ENCODE measurements at regions not wholly inside any gene's neighbourhood (a gene's known extent, or its start where the extent isn't known, plus 50 kb on each side); places are given as distances from the start of the nearest gene placed in this dataset.

- no peak for DNase-seq (ENCODE audit: low spot score)
- H3K9me3 ChIP-seq (ENCODE audit: low read depth, low read length, poor library complexity, severe bottlenecking), result no peaks in the 10 kb centered on the region
- no peaks in the 10 kb centered on the region for H3K27me3 ChIP-seq (replicated peaks; ENCODE audit: insufficient read depth, low read depth, low read length, poor library complexity)
- CTCF ChIA-PET, result no interaction called here
- TF ChIP-seq CTCF (conservative IDR thresholded peaks at IDR 0.05; ENCODE audit: low read depth, low read length), result no peak
- TF ChIP-seq EZH2 (IDR thresholded peaks at IDR 0.05; ENCODE audit: borderline replicate concordance, low read depth, low read length, poor library complexity, severe bottlenecking), result no peak
- intact Hi-C loops (cut with micrococcal nuclease; ENCODE audit: unreplicated experiment), result no loop called here
- no peak overlapping the region for H3K27ac ChIP-seq (ENCODE audit: low read depth, low read length, poor library complexity, severe bottlenecking)
- no peak overlapping the region for H3K4me3 ChIP-seq (ENCODE audit: low read depth, low read length, poor library complexity, severe bottlenecking)
- POLR2A ChIA-PET (ENCODE audit: low non-redundant PET), result interaction anchor here (0.5 kb wide), 1 partner anchor 265 kb away, joined by 5 read pairs; no protein-coding TSS in a partner anchor
- no peaks in the 10 kb centered on the region for H3K4me1 ChIP-seq (ENCODE audit: insufficient read depth, low read length, poor library complexity, severe bottlenecking)
- no TSS peak for BruUV-seq (replicated peaks)
- H3K36me3 ChIP-seq (ENCODE audit: insufficient read depth, low read length, poor library complexity, severe bottlenecking), result no peaks in the 10 kb centered on the region
Measured at GRCh38 chr1:87615491-87615890, 286.8 kb downstream of the LMO4 start.

GRCh38 chr1:87615901-87616300, 287.2 kb downstream of the LMO4 start:
- H3K4me3 ChIP-seq (ENCODE audit: low read depth, low read length, poor library complexity, severe bottlenecking), result no peak overlapping the region
- H3K27me3 ChIP-seq (replicated peaks; ENCODE audit: insufficient read depth, low read depth, low read length, poor library complexity), result no peaks in the 10 kb centered on the region
- POLR2A ChIA-PET (ENCODE audit: low non-redundant PET), result no interaction called here
- DNase-seq (ENCODE audit: low spot score), result no peak
- H3K9me3 ChIP-seq (ENCODE audit: low read depth, low read length, poor library complexity, severe bottlenecking), result no peaks in the 10 kb centered on the region
- no peak overlapping the region for H3K27ac ChIP-seq (ENCODE audit: low read depth, low read length, poor library complexity, severe bottlenecking)
- CTCF ChIA-PET, result no interaction called here
- no TSS peak for BruUV-seq (replicated peaks)
- TF ChIP-seq EZH2 (IDR thresholded peaks at IDR 0.05; ENCODE audit: borderline replicate concordance, low read depth, low read length, poor library complexity, severe bottlenecking), result no peak
- TF ChIP-seq CTCF (conservative IDR thresholded peaks at IDR 0.05; ENCODE audit: low read depth, low read length), result no peak
- intact Hi-C loops (cut with micrococcal nuclease; ENCODE audit: unreplicated experiment), result no loop called here
- no peaks in the 10 kb centered on the region for H3K4me1 ChIP-seq (ENCODE audit: insufficient read depth, low read length, poor library complexity, severe bottlenecking)
- no peaks in the 10 kb centered on the region for H3K36me3 ChIP-seq (ENCODE audit: insufficient read depth, low read length, poor library complexity, severe bottlenecking)

- POLR2A ChIA-PET (ENCODE audit: low non-redundant PET), result no interaction called here
- no peaks in the 10 kb centered on the region for H3K27me3 ChIP-seq (replicated peaks; ENCODE audit: insufficient read depth, low read depth, low read length, poor library complexity)
- TF ChIP-seq EZH2 (IDR thresholded peaks at IDR 0.05; ENCODE audit: borderline replicate concordance, low read depth, low read length, poor library complexity, severe bottlenecking) (no peak), CTCF (conservative IDR thresholded peaks at IDR 0.05; ENCODE audit: low read depth, low read length) (no peak)
Measured at GRCh38 chr1:87620807-87621206, 292.1 kb downstream of the LMO4 start.

More at GRCh38 chr1:87620807-87621206, 292.1 kb downstream of the LMO4 start:
- BruUV-seq (replicated peaks), result no TSS peak
- H3K36me3 ChIP-seq (ENCODE audit: insufficient read depth, low read length, poor library complexity, severe bottlenecking), result no peaks in the 10 kb centered on the region
- no peaks in the 10 kb centered on the region for H3K4me1 ChIP-seq (ENCODE audit: insufficient read depth, low read length, poor library complexity, severe bottlenecking)
- no peak overlapping the region for H3K4me3 ChIP-seq (ENCODE audit: low read depth, low read length, poor library complexity, severe bottlenecking)
- CTCF ChIA-PET, result no interaction called here
- no peak overlapping the region for H3K27ac ChIP-seq (ENCODE audit: low read depth, low read length, poor library complexity, severe bottlenecking)
- no peaks in the 10 kb centered on the region for H3K9me3 ChIP-seq (ENCODE audit: low read depth, low read length, poor library complexity, severe bottlenecking)
- intact Hi-C loops (cut with micrococcal nuclease; ENCODE audit: unreplicated experiment), result no loop called here
- DNase-seq (ENCODE audit: low spot score), result no peak

Measured in A673 (cell line).